HG03460 (cell line): ENCODE measurements at regions not wholly inside any gene's neighbourhood (a gene's known extent, or its start where the extent isn't known, plus 50 kb on each side); places are given as distances from the start of the nearest gene placed in this dataset.

Experiments
- ATAC-seq: cut with Tn5 transposase; IDR thresholded peaks from one replicate; pipeline ENCODE4 v1.9.1; 2021; ENCODE audit not compliant: unreplicated experiment

DNA sequence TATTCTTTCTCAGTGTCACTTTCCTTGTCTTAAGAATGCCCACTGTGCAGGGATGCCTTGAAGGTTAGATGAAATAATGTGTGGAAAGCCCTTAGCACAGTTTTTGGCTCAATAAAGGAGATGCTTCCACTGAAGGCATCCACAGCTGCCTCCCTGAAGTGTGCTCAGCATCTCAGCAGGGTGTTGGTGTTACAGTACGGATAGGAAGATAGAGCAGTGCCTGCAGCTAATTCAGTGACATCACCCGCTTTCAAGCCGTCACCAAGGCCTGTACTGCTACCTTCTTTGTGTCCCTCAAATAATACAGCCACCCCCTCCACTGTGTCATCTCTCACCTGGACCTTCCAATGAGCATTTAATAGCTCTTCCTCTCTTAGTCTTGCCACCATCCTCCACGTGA lies 59.0 kb downstream of the NDUFS5 start:
- no peak for ATAC-seq

DNA sequence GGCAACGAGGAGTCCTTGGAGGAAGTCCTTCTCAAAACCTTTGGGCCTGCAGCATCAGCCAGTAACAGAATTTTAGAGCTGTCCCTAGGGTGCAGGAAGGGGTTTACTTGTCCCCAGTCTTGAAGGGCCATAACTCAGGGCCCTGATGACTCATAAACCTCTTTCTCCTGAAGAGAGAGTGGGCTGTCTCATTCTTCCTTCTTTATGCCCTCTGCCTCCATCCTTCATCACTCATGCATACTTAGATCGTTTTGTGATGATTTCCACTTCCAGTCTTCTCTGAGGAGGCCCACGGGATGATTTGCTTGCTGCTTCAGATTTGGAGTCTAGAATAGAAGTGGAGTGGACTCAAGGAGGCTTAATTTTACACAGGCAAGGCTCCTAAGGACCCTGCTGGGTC lies 60.2 kb downstream of the NDUFS5 start:
- no peak for ATAC-seq

DNA sequence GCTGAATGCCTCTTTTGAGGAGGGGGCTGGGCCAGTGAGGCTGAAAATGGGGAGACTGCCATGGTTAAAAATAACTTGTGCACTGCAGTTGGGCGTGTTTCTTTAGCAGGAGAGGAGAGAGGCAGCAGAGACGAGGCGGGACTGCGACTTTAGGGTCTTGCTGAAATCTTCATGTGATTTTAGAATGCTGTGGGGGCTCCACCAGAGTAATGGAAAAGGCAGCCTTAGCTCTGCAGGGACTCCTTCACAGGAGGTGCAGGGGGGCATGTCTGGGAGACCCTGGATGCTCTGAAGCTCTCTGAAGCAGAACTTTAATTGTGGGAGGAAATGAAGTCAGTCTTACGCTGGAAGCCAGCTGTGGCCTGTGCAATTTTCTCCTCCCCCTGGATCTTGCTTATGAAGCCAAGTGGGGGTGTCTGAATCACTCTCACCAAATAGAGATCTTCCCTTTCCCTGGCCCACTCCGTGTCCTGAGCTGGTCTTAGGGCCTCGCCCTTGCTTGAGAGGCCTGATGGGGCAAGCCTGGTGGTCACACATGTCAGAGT lies 60.8 kb downstream of the NDUFS5 start:
- ATAC-seq, result no peak

DNA sequence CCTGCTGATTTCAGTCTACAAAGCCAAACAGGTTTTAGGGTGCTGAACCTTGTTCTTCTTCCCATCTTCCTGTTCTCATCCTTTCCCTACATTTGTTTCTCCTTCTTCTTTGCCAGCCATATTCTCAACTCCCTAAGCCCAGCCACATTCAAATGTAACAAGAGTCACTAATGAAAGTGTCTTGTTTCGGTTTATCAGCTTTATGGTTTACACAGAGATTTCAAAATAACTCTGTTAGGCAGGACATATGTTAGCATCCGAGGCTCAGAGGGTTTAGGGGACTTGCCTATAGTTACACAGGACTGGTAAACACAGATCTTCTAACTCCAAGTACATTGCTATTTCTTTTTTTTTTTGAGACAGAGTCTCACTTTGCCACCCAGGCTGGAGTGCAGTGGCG lies 61.3 kb downstream of the NDUFS5 start:
- no peak for ATAC-seq

DNA sequence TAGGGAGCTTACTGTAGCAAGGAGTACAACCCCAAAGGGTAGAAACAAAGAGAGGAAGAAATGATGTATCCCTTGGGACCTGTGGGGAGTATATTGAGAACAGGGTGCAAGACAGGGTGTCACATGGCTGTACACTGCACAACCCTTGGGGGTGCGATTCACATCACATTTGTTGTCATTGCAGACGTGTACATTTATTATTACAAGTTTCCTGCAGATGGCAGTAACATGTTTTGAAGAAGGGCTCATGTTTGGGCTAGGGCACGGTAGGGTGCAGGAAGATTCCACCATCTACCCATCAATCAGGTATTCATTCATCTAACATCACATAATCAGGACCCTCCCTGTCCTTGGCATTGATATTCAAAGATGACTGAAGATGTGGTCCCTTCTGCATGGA lies 62.5 kb downstream of the NDUFS5 start:
- no peak for ATAC-seq

DNA sequence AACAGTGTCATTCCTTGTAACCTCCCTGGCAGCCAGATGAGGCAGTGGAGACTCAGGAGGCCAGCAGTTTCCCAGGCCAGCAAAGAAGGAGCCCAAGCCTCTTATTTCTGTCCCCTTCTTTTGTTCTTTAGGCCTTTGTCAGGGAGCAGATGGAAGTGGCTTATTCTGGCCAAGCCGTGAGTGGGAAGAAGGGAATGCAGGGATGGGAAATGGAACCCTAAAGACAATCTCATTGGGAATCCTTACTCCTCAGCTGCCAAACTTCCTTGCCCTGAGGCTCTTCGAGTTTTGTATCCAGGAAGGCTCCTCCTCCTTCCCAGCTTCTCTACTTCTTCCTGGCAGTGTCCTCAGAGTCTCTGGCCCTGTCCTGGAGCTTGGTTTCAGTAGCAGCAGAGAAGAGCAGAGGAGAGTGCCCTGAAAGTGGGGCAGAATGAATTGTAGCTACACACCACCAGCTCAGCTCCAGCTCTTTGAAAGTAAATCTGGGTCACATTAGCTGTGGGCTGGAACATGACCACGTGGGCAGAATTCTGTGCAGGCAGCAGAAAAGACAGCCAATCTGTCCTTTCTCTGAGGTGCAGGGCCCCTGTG lies 63.9 kb downstream of the NDUFS5 start:
- ATAC-seq, result no peak

DNA sequence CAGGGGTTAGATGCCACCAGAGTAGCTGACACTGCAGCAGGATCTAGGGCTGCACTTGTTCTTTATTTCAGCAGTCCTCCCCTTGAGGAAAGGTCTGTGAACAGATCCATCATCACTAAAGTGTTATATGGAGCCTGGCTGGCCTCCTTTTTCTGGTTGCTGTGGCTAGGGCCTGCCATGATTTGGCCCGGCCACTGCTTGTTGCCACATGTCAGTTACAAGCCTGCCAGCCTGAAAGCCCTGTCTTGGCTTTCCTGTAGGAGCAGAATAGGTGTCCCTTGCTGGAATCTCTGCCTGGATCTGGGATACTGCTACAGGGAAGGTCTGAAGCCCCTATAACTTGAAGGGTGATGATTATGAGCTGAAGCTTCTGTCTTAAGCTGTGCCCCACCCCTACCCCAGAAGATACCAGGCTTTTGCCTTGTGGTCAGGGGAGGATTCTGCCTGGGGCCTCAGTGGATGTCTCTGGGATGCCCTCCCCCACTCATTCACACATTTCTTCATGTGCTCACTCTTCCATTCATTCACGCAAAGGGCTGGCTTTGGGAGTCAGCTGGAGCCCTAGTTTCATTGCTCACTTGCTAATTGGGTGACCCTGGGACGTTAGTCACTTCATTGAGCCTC lies 64.7 kb downstream of the NDUFS5 start:
- ATAC-seq, result no peak

DNA sequence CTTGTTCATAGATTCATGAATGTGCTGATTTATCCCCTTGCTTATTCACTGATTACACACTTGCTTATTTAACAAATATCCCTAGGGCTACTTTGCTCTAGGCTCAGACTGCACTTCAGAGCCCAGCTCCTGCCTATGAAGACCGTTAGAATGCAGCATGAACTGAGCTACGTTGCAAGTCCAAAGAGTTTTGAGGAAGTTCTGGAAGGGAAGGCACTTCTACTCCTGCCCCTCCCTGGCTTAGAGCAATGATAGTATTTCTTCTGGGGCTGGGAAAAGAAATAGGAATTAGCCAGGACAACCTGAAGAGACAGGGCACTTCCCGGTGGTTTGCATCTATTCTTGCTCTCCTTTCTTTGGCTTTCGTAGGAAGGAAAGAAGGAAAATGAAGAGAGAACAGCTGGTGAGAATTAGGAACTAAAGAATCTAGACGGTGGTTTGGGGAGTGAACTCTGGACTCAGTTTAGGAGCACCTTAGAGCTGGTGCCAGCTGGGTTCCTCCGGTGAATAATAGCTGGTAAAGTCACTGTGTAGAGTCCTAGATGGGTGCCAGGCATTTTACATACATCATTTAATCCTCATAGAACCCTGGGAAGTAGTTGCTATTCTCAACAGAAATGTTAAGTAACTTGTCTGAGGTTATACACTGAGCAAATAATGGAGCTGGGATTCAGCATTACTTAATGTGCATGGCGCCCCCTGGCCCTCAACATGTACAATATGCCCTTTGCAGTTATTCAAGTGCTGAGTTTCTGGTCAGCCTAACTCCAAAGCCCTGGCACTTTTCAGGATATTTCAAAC lies 65.9 kb downstream of the NDUFS5 start:
- no peak for ATAC-seq

DNA sequence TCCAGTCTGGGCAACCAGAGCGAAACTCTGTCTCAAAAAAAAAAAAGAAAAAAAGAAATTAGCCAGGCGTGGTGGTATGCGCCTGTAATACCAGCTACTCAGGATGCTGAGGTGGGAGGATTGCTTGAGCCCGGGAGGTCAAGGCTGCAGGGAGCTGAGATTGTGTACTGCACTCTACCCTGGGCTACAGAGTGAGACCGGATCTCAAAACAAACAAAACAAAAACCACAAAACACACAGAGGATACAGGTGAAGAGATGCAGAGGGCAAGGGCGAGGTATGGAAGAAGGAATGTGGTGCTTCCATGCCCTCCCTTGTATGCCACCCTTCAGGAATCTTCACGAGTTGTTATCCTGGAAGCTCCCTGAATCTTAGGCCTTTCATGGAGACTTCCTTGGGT lies 68.5 kb downstream of the NDUFS5 start:
- no peak for ATAC-seq

DNA sequence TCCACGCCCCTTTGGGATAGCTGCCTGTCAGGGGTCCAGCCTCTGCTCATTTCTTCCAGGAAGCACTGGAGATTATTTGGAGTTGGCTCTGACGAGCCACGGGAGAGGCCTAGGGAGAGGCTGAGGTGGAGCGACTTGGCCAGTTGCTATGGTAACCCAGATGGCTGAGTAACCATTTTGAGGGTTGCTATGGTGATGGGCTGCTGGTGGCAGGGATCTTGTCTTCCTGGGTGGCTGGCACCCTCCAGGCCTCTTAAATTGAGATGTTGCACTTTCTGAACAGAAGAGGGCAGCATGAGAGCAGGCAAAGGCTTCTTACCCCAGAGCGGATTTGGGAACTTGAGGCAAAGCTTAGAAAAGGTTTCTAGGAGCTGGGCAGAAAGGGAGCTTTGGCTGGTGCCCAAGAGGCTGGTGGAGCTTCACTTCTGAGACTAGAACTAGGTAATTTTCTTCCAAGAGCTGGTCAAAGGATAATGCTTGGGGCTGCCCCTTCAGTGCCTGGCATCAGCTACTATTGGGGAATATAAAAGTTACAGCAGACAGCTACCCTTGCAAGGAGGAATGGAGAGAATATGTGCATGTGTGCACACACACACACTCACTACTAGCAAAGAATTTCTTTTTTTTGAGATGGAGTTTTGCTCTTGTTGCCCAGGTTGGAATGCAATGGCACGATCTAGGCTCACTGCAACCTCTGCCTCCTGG lies 72.5 kb downstream of the NDUFS5 start:
- ATAC-seq, result no peak

DNA sequence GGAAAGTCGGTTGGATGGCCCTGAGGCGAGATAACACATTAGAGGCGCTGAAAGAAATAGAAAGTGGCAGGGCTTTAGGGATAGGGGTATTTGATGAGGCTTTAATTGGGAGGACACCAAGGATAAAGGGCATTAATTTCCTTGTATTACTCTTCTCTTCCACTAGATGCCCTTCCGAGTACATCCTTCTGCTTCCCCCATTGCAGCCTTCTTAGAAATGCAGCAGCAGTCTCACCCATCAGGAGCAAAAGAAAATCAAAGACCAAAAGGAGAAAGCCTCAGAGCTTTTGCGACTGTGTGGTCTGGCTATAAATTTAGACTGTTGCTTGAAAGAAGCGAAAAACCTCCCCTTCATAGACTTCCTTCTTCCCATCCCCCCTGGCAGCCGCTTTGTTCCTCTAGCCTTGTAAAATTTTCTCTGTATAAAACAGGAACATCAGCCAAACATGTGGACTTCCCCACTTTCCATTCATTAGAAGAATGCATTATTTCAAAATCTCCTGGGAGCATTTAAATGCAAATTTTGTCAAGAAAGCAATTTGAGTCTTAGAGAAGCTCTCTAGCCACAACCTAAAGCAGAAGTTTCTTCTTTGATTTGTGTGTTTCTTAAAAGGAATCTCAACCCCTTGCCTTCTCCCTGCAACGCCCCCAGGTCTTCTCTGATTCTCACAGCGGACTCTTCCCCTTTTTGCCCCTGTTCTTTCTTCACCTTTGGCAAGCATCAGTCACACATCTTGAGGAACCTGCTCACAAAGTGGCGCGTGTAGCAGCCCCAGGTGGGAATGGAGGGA lies 76.6 kb downstream of the NDUFS5 start:
- ATAC-seq, result no peak

DNA sequence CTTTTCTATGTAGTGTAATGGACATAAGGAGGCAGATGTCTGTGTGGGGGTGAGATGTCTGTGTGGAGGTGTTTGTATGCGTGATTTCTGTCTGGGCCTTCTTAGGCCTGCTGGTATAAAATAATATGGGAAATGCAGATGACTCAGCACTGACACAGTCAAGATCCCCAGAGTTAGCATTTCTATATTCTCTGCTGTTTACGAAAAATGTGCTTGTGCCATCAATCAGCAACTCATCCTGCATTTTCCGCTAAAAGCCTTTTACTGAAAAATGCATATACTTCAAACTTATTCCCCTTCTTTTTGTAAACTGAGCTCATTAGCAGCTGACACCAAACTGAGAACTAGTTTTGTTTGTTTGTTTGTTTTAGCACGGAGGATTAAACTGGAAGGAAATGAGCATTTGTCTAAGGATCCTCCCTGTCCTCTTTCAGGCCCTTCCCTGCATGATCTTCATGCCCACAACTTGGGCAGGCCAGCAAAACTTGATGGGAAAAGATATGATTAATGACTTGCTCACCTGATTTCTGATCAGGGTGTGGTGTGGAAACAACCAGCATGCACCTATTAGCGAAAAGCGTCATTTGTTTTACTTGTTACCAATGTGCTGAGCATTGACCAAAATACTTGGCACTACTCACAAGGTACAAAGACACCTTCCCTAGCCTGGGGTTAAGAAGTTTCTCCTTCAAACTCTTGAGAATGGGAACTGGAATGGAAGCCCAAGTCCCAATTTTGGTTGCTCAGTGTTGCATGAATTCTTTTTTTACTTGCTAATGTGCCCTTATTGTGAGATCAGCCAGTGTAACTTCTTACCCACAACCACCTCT lies 77.4 kb downstream of the NDUFS5 start:
- ATAC-seq, result no peak

DNA sequence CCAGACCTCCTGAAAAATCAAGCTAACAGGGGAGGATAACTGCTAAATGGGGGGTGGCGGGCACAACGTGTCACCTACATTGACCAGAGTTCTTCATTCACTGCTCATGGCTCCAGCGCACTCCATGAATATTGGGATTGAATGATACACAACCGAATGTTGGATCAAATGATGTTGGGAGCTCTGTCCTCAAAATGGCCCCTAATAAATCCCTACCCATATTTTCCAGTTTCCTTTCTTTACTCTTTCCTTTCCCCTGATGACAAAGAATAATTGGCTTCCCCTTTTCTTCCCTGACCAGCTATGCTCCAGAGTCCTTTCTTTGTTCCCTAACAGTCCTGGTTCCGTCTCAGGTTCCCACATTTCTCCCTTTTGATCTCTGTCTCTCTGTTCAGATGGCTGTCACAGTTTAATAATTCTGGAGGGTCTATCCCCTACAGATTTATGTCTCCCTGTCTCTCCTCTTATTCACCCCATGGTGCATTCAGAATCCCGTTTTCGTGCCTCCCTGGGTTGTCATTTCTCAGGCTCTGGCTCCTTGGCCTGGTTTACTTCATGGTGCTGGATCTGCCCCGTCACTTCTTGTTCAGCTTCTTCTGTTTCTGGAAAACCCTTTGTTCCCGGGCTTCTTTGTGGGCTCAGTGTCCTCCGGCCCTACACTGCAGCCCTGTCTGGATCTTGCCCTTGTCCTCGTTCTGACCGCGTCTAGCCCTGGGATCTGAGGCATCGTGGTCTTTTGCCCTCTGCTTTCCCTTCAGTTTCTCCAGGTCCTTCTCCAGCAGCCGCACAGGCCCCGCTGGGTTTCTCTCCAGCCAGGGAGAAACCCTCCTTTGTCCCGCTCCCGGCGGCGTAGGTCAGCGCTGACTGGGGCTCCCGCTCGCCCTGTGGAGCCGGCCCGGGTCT lies 78.3 kb downstream of the NDUFS5 start:
- ATAC-seq, result no peak

DNA sequence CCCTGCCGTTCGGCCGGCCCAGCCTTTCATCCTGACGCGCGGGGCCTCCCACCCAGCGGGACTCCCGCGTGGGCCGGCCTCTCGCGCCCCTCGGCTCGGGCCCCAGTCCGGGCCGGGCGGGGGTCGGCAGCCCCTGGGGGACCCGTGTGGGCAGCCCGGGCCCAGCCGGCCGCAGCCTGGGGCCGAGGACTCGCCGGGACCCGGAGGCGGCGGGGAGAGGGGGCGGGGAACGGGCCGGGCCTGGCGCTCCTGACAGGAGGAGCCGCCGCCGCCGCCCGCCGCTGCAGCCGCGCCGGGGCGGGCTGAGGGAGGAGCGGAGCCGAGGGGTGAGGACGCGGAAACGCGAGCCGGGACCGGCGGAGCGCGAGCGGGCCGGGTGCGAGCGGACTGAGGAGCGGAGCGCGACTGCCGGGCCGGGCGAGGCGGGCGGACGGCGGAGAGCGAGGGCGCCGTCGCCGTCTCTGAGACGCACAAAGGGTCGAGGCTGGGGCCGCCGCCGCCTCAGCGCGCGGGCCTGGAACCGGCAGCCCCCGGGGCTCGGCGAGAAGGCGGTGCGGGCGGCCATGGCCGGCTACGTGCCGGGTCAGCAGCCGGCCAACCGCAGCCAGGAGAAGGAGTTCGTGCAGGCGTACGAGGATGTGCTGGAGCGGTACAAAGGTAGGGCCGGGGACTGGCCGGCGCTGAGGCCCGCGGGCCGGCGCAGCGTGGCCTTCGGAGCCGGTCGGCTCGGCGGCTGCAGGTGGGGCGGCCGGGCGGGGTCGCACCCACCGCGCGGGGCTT lies 79.1 kb downstream of the NDUFS5 start:
- peak; percentile 40 for ATAC-seq

DNA sequence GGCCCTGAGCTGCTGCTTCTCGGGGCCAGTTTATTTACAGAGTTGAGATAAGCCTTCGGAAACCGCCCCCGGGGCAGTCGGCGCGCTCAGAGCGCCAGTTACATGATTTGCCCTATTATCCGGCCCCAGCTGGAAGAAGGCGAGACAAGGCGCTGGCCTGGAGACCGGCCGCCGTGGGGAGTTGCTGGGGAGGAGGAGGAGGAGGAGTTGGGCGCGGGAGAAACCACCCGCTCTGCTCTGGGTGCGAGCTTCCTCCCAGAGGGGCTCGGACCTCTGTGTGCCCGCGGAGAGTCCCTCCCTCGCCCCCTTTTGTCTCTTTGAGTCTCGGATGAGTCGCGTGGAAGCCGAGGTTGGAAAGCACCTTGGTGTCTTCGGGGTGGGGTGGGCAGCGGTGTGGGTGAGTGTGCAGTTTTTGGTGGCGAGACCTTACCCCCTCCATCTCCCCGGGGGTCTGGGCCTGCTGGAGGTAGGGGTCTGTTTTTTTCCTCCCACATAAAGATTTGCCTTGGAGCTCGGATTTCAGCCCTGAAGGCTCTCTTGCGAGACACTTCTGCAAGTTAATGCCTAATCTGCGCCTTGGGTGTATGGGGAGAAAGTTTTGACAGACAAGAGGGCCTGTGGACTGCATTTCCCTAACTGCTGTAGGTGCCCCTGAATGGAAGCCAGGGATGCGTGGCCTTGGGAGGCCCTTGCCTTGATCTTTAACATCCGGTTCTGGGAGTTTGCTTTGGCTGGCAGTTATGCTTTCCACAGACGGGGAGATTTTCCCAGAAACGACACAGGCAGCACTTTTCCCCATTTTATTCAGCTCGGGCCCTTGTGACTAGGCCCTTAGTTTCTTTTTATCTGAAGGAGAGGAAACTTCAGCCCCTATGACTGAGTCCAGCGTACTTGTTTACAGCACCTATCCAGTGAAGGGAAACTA lies 80.0 kb downstream of the NDUFS5 start:
- ATAC-seq, result peak; percentile 42

DNA sequence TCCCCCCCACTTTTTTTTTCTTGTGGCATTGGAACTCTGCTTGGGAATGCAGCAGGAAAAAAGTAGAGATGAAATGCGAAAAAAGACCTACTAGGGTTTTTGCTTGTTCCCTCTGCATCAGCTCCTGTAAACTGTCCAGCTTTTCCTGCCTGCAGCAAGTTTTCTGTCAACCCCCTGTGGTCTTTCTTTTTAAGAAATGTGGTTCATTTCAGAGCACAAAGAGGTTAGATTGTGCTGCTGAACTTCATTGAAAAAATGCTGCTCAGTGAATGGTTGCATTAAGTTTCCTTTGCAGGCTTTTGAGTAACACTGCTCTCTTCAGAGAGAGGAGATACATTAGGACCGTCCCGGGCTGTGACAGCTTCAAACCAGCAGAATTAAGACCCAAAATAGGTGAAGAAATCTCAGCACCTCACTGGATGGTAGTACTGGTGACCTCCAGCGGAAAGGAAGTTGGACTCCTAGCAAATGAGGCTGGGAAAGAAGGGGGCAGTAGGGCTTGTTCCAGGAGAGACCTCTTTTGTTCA lies 80.7 kb downstream of the NDUFS5 start:
- ATAC-seq, result no peak
